IMR-90 (cell line): ENCODE measurements at regions not wholly inside any gene's neighbourhood (a gene's known extent, or its start where the extent isn't known, plus 50 kb on each side); places are given as distances from the start of the nearest gene placed in this dataset.

Source experiments
- CEBPB ChIP-seq: IDR thresholded peaks from 2 replicates; pipeline ENCODE4 v1.6.1; 2012; ENCODE audit warnings: low read depth, low read length, improper control_type of control experiment
- MAFK ChIP-seq: IDR thresholded peaks from 2 replicates; pipeline ENCODE4 v1.6.1; 2012; ENCODE audit warnings: low read depth, low read length, improper control_type of control experiment
- POLR2A ChIP-seq: IDR thresholded peaks from 2 replicates; pipeline ENCODE4 v1.6.1; 2012; ENCODE audit warnings: mild to moderate bottlenecking, low read depth, low read length
- TF ChIP-seq, protein P1 (sequence below): conservative IDR thresholded peaks from 2 replicates; pipeline ENCODE4 v1.5.1; 2012; ENCODE audit warnings: mild to moderate bottlenecking, low read depth, low read length, improper control_type of control experiment

DNA sequence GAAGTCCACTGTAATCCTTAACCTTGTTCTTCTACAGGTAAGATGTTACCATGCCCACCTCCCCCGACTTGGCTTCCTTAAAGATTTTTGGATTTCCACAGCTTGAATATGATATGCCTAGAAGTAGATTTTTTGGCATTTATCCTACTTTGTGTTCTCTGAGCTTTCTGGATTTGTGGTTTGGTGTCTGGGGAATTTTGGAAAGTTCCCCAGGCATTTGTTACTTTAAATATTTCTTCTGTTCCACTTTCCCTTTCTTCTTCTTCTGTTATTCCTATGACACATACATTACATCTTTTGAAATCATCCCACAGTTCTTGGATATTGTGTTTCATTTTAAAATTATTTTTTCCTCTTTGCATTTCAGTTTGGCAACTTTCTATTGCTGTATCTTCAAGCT is 122.1 kb upstream of the TMEM108 start:
- no peak for TF ChIP-seq POLR2A
- TF ChIP-seq, protein P1, sequence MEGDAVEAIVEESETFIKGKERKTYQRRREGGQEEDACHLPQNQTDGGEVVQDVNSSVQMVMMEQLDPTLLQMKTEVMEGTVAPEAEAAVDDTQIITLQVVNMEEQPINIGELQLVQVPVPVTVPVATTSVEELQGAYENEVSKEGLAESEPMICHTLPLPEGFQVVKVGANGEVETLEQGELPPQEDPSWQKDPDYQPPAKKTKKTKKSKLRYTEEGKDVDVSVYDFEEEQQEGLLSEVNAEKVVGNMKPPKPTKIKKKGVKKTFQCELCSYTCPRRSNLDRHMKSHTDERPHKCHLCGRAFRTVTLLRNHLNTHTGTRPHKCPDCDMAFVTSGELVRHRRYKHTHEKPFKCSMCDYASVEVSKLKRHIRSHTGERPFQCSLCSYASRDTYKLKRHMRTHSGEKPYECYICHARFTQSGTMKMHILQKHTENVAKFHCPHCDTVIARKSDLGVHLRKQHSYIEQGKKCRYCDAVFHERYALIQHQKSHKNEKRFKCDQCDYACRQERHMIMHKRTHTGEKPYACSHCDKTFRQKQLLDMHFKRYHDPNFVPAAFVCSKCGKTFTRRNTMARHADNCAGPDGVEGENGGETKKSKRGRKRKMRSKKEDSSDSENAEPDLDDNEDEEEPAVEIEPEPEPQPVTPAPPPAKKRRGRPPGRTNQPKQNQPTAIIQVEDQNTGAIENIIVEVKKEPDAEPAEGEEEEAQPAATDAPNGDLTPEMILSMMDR = no peak
- TF ChIP-seq CEBPB = no peak
- TF ChIP-seq MAFK = no peak
